ENCODE measurements at regions not wholly inside any gene's neighbourhood (a gene's known extent, or its start where the extent isn't known, plus 50 kb on each side); places are given as distances from the start of the nearest gene placed in this dataset.

DNA sequence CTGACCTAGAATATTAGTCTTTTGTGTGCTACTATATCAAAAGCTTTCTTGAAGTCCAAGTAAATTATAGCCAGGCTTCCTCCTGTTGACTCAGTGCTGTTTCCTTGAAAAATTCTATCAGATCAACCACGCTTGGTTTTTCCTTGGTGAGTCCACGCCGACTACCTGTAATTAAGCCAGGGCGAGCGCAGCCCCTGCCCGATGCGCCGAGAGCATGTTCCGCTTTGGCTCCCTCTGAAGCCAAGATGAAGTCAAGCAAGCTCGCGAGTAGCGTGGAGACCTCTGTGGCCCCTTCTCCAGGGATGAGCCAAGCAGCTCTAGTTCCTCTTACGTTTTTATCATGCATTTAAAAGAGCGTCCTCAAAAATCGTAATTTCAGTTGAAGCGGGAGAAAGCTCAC is 641.2 kb downstream of the CDH26 start:
- DNase-seq: no peak

DNA sequence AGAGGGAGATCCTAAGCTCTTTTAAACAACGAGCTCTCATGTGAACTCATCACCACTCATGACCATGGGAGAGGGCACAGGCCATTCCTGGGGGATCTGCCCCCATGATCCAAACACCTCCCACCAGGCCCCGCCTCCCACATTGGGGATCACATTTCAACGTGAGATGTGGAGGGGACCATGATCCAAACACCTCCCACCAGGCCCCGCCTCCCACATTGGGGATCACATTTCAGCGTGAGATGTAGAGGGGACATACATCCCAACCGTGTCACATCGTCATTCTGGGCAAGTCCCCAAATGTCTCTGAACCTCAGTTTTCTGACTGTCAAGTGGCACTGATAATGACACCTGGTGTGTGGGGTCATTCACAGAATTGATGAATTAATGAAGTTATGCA is 641.8 kb downstream of the CDH26 start:
- no peak for DNase-seq

DNA sequence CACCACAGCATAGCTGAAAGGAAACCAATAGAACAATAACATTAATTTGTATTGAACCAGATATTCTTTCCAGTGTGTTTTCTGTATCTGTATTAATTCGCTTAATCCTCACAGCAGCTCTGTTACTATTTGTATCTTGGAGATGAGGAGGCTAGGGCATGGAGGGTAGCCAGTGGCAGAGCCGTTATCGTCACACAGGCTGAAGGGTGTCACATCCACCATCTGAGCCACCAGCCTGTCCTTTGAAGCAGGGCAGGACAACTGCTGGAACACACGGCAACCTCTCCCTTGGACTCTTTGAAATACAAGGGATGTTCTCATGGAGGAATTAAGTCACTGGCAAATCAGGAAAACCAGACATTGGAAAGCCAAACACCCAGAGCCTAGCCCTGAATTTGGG is 628.0 kb upstream of the CDH4 start:
- no peak for DNase-seq

DNA sequence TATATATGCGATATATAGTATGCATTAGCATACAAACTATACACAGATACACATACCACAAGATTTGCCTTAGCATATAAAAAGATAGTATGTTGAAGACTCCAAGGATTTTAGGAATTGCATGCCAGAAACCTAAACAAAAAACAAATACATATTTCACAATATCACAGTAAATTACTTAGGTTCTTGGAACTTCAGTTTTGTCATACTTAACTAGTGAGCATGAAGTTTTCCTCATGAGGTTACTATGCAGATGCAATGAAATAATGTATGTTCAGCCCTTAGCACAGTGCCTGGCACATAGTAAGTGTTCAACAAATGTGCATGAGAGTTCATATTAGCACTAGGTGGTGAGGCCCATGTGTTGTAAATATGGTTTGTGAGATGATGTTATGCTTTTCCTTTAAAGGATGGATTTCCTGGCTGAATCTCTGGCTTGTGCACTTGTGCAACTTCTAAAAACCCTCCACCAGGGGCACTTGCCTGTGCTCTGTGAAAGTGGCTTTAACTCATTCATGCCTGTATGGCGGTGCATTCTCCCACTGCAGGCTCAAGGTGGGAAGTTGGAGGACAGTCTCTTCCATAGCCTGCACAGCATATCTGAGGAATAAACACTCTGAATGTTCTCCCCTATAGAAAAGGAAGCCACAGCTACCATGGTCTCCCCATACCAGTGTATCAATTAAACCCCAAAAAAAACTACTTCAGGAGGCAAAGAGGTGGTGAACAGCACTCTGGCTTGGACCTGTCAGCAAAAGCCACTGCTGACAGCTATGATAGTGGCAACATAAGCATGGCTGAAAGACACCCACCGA is 624.1 kb upstream of the CDH4 start:
- no peak for DNase-seq

DNA sequence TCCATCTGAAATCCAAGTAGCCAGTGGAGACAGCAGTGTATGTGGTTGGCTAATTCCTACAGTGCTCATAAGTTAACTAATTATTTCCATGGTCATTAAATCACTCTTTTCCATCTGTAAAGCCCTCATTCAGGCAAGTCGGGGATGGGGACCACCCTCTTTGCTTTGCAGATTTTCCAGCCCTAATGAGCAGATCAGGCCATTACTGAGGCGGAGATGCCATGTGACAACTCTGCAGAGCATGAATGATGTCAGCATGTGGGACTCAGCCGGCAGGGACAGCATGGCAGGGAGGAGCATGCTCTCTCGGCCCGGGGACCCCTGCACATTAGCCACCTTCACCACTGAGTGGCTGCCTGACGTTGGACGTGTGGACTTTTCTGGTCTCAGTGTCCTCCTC is 623.3 kb upstream of the CDH4 start:
- DNase-seq: no peak

DNA sequence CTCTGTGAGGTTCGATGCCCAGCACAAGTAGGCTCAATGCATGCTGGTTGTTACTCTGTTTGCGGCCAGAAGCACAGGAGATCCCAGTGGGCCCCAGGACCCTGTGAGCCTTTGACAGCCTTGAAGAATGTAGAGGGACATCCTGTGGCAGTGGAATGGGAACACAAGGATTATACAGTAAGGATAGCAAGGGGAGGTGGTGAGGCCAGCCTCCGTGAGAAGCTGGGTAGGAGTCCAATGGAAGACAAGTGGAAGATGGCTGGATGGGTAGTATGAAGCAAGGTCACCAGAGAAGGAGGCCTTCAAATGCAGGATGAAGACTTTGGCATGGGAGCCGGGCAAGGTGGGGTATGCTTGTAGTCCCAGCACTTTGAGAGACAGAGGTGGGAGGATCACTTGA is 622.9 kb upstream of the CDH4 start:
- no peak for DNase-seq

DNA sequence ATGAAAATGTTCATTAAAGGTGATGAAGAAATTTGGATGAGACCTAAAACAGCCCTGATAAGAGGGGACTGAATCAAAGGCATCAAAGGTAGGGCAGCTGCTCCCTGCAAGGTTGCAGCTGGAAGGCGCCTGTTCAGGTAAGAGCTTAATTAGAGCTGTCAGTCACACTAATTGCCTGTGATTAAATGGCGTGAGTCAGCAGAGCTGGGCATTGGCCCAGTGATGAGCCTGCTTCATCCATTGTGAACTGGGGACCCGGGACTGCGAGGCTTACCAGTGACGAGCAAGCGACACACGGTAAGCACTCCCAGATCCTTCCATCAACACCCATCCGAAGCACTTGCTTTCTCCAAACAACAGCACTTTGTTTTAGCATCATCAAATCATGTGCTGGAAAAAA is 621.5 kb upstream of the CDH4 start:
- DNase-seq: no peak

DNA sequence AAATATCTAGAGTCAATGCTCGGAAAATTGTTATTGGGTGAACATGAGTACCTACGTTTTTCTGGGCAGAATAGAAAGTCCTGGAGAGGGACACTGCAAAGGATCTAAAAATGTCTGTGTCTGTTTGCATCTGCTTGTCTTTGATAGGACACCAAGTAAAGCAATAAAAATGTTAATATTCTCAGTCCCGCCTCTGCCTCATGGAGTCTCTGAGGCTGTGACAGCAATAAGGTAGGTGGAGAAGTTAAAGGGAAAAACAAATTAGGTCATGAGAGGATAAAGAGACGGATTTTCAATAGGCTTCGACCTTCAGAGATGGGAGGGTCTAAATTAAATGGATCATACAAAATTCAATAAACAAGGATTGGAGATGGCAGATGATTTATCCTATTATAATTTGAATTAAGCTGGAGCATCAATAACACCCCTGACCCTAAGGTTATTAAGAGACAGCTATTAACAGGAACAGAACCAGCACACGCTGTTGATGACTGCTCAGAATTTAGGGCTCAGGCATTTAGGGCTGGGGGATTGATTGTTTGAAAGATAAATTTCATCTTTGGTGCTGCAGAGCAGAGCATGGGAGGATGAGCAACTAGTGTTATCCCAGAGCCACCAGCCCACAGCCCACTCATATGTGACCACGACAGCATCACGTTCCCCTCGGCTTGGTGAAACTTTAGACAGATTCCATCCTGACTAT is 620.3 kb upstream of the CDH4 start:
- no peak for DNase-seq

DNA sequence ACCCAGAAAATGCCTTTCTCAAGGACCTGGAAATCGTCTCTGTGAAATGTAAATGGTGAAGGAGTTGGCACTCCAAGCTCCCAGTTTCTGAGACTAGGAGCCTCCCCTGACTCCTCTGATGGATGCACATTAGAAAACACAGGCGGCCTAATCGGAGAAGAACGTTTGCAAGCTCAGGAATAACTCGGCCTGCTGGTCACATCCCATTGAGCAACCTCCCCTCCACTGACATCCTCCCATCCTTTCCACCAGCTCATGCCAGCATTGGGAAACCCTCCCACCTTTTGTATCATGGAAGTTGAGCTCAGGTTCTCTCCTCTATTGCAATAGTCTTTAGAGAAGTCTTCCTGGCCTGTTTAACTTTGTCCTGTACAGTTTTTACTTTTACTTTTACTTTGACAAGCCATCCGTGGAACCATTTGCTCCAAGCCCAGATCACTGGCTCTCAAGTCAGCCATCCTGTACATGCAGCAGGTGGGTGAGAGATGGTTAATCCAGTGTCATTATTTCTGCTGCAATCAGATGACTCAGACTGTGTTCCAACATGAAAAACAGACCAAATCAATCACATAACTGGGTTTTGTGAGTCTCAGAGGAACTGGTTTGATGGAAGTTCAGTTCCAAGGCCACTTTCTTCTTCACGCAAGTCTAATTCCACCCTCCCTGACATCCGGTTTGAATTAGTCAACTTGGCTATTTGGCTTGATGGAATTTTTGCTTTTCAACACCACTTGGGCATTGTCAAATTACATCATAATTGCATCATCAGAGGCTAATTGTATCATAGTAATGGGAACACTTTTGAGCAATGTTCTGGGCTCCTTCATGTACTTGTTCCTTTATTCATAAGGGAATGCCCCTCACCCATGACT is 619.4 kb upstream of the CDH4 start:
- no peak for DNase-seq

DNA sequence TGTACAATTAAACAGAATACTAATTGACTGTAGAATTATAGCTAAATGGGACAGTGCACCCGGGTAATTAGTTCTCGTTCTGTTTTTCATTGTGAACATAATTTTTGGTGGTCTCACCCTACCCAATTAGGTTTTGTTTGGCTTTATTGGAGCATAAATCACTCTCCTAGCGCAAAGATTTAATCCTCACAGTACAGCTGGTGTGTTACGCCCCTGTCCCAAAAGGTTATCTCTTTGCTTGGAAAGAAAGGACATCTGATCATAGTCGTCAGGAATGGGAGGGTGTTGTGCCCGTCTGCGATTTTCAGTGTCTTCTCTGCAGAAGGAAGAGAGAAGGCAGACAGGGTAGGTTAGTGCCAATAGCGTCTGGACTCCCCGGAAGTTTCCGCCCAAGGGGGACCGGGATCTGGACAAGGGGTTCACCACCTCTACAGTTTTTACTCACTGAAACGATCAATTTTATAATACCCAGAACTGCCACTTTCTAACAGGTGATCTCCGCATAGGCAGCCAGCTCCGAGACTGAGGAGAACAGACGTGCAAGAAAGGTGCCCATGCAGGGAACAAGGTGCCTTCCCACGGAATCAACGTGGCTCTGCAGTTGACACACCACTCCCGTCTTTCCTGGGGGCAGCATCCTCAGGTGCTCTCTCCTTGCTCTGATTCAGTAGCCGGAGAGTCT is 617.4 kb upstream of the CDH4 start:
- no peak for DNase-seq

DNA sequence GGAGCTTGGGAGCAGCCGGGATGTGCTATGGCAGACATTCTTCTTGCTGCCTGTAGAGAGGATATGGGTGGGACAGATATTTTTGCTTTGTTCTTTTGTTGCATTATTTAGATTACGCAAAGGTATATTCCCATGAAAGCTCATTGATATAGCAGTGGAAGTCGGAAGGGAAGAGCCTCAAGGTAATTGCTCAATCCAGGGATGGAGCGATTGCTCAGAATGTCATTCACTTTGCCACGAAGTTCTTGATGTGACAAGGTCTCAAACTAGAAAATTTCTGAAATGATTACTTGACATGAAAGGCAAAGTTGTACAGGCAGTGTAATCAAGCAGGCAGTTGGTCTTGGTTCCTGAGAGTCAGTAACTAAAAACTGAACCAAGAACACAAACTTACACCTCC is 615.6 kb upstream of the CDH4 start:
- DNase-seq: no peak

DNA sequence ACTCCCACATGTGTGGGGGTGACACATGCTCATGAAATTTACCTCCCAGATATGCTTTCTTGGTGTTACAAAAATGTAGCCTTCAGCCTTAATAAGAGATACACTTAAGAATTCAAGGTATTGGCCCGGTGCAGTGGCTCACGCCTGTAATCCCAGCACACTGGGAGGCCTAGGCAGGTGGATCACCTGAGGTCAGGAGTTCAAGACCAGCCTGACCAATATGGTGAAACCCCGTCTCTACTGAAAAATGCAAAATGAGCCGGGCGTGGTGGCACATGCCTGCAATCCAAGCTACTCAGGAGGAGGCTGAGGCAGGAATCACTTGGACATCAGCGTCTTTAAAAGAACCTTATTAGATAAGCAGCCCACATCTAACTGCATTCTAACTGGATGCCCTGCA is 614.3 kb upstream of the CDH4 start:
- no peak for DNase-seq

DNA sequence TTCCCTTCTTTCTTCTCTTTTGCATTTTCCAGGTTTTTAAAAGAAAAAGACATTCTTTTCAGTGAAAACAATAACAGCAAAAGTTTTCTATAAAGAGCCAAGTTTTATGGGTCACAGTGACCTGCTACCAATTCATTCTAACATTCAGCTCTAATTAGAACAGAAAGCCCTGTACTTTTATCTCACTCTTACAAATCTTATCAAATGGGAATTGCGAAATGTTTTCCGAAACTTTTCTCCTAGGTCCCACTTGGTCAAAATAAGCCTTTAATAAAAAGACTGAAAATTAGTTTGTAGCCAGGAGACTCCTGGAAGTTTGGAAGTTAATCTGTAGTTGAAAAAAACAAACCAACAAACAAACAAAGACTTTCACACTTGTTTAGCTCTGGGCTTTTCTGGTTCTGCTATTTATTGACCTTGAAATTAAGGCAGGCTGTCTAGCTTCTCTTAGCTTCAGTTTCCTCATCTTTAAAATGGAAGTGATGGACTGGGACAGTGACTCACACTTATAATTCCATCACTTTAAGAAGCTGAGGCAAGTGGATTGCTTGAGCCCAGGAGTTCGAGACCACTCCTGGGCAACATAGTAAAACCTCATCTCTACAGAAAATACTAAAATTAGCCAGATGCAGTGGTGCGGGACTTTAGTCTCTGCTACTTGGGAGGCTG is 613.5 kb upstream of the CDH4 start:
- DNase-seq: no peak

DNA sequence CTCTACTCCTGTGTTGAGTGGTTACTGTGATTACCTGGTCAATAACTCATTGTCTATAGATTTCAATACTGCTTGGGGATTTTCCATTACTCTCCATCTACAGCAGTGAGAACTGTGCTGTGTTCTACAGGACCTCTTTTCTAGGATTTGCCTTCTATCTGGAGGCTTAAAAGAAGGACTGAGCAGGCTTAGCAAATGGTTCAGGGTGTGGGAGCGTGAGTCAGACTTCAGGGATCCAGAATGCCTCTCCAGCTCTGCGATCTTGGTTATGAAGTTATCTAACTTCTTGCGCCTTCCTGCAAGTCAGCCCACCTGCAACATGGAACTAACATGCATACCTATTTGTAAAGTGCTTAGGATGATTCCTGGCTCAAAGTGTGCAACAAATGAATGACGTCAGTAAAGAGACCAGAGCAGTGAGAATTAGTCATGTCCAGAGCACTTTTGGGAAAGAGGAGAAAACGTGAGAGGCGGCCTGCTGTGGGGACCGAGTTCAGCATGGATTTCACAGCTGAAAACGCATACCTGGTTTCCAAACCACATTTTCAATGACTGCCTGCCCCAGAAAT is 610.1 kb upstream of the CDH4 start:
- DNase-seq: no peak

DNA sequence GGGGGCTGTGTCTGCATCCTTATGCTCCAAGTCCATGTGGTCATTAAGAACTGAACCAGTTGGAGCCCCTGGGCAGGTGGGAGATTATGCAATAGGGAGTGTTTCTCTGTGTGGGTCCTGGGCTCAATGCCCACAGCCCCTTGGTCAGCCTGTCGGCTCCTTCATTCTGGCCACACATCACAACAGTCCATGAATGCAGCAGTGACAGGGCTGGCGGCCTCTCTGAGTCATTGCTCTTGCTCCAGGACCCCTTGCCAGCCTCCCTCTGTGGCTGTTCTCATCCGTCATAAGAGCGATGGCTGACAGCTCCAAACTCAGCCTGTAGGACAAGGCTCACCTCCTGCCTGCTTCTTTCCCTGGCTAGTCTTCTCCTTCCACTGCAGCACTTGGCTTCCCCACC is 609.5 kb upstream of the CDH4 start:
- no peak for DNase-seq

DNA sequence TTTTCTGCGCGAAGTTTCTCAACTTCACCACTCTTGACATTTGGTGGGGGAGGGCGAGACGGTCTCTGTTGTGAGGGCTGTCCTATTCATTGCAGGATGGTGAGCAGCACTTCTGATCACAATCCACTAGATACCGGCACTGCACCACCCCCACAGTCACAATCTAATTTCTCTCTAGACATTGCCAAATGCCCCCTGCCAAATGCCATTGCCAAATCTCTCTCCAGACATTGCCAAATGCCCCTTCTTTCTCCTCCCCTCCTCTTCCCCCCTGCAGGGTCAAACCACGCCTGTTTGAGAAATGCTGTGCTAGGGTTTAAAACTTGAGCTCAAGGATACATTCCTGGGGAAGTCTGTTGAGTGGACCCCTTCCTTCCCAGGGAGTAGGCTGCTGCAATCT is 603.5 kb upstream of the CDH4 start:
- DNase-seq: no peak

DNA sequence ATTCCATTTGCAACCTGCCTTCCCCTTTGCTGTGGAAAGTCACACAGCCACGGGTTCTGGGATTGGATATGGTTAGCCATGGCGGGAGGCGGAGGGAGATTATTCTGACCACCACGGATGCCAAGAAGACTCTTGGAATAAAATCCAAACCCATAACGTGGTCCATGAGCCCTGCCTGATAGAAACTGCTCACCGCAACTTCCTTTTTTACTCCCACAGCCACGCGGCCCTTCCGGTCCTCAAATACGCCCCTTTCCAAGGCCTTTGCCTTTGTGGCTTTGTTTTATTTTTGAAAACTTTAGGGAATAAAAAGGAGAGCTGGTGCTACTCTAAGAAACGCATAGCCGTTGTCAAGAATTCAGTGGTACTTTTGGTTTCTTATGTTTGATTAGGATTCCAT is 602.5 kb upstream of the CDH4 start:
- no peak for DNase-seq

DNA sequence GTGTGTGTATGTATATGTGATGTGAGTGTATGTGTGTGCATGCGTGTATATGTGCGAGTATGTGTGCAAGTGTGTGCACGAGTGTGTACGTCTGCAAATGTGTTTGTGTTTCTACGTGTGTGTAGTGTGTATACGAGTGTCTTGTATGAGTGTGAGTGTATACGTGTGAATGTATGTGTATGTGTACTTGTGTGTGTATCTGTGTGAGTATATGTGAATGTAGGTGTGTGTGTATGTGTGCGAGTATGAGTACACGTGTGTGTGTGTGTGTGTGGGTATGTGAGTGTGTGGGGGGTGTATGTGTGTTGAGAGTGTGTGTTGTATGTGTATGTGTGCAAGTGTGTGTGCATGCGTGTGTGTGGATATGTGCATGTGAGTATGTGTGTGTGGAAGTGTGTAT is 602.0 kb upstream of the CDH4 start:
- DNase-seq: no peak

DNA sequence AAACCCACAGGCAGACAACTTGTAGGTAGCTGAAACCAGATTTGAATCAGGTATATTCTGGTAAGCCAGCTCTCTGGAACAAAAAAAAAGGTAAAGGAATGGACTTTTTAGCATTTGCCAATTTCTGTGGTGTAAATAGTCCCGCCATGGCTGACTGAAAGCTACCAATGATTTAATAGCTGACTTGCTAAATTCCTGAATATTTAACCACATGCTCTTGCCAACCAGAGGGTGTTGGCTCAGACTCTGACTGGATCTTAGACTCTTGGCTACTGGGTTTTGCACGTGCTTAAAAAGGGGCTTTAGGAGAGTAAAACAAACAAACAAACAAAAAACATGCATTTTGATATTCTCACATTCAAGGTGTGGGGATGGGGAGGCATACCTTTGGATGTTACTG is 600.0 kb upstream of the CDH4 start:
- no peak for DNase-seq

DNA sequence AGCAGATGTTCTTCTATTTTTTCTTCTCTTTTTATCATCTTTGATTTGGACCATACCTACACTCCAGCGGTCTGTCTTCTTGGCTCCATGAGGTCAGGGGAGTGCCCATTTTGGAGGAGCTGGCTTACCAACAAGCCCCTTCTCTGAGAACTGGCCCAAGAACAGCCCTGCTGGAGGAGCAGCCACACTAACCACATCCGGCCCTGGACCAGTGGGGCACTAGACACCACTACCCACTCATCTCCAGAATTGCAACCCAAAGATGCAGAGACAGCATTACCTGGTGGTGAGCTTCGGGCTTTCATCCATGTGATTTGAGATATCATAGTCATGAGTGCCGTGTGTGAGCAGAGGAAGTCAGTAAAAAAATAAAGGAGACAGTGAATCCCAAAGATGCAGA is 599.4 kb upstream of the CDH4 start:
- no peak for DNase-seq

DNA sequence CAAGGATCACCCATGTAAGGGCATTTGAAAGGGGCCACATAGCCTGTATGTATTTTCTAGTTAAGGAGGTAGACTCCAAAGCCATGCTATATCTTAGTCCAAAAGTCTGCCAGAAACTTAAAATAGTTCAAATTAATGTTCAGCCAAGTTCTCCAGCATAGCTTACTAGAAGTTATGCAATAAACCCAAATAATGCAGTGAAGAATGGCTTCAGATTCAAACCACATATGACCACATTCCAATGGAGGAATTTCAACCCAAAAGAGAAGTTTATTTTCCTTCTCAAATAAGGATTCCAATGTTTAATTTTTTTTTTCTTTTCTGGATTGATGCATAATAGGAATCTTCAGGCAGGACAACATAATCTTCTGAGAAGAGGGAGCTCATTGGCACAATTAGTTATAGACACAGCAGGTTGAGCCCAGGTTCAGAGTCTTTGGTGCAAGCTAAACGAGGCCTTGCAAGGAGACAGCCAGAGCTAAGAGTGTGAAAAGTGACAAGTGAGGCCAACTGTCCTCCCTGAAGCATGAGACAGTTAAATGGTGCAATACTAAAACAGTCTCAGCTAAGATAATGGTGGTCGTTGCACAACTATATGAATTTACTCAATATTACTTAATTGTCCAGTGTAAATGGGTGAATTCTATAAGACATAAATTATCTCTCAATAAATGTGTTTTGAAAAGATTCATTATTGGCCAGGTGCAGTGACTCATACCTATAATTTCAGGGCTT is 598.8 kb upstream of the CDH4 start:
- no peak for DNase-seq

DNA sequence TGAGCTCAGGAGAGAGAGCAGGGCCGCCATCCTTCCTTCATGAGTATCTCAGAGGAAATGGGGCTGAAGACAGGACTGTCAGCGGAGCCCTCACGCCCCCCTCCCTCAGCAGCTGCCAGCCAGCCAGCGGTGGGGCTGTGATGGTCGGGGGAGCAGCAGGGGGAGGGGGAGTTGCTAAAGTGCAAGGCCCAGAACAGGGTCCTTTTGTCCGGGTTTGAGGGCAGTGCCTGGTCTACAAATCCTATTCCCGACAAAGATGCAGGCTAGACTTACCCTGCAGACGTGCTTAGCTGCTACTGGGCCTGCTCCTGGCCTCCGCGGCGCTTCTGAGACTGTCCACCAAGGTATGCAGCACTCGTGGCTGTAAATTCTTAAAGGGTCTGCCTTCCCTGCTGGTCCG is 593.4 kb upstream of the CDH4 start:
- no peak for DNase-seq

Measured in activated CD4-positive, alpha-beta T cell treated with anti-CD3 and anti-CD28 coated beads, Interleukin-2, amount 50 U/mL, for 16 hours (primary cell).